Hepatic stellate cell (primary cell): ENCODE measurements at regions not wholly inside any gene's neighbourhood (a gene's known extent, or its start where the extent isn't known, plus 50 kb on each side); places are given as distances from the start of the nearest gene placed in this dataset.

Experiments used
- DNase-seq: peaks from one replicate; pipeline ENCODE4 v3.0.0; 2011; ENCODE audit warnings: low spot score

- no peak for DNase-seq
These were observed 176.3 kb upstream of the PARP11 start for GRCh38 chr12:4049298-4050080.

GRCh38 chr12:4047421-4047820 is 174.2 kb upstream of the PARP11 start:
- no peak for DNase-seq

- DNase-seq: no peak
These were observed 173.3 kb upstream of the PARP11 start for GRCh38 chr12:4046495-4046840.

- DNase-seq: no peak
These were observed 172.7 kb upstream of the PARP11 start for GRCh38 chr12:4045786-4046494.

- DNase-seq: no peak
These were observed 171.8 kb upstream of the PARP11 start for GRCh38 chr12:4044736-4045730.

- no peak for DNase-seq
These were observed 170.9 kb upstream of the PARP11 start for GRCh38 chr12:4044101-4044500.

- no peak for DNase-seq
These were observed 168.1 kb upstream of the PARP11 start for GRCh38 chr12:4041187-4041885.

GRCh38 chr12:4039931-4040330 is 166.7 kb upstream of the PARP11 start:
- no peak for DNase-seq

GRCh38 chr12:4037747-4038312 is 164.6 kb upstream of the PARP11 start:
- peak; percentile 35 for DNase-seq

GRCh38 chr12:4036671-4037271 is 163.6 kb upstream of the PARP11 start:
- DNase-seq: no peak

GRCh38 chr12:4034921-4035320 is 161.7 kb upstream of the PARP11 start:
- no peak for DNase-seq

- DNase-seq: no peak
These were observed 159.9 kb upstream of the PARP11 start for GRCh38 chr12:4032924-4033615.

GRCh38 chr12:4031703-4032291 is 158.6 kb upstream of the PARP11 start:
- peak; percentile 21 for DNase-seq

GRCh38 chr12:4030929-4031702 is 157.9 kb upstream of the PARP11 start:
- peak; percentile 99 for DNase-seq

GRCh38 chr12:4027412-4027811 is 154.2 kb upstream of the PARP11 start:
- DNase-seq: no peak

GRCh38 chr12:4026517-4026916 is 153.3 kb upstream of the PARP11 start:
- no peak for DNase-seq

- DNase-seq: no peak
These were observed 152.8 kb upstream of the PARP11 start for GRCh38 chr12:4026020-4026358.

GRCh38 chr12:4025181-4026019 is 152.2 kb upstream of the PARP11 start:
- no peak for DNase-seq
